GM12874 (cell line): ENCODE measurements at regions not wholly inside any gene's neighbourhood (a gene's known extent, or its start where the extent isn't known, plus 50 kb on each side); places are given as distances from the start of the nearest gene placed in this dataset.

Experiments
- TF ChIP-seq, protein P1 (sequence below): IDR thresholded peaks from 2 replicates; pipeline ENCODE4 v1.5.1; 2011; ENCODE audit warnings: low read depth, mild to moderate bottlenecking, control low read depth, low read length, moderate library complexity; ENCODE audit not compliant: insufficient read depth

DNA sequence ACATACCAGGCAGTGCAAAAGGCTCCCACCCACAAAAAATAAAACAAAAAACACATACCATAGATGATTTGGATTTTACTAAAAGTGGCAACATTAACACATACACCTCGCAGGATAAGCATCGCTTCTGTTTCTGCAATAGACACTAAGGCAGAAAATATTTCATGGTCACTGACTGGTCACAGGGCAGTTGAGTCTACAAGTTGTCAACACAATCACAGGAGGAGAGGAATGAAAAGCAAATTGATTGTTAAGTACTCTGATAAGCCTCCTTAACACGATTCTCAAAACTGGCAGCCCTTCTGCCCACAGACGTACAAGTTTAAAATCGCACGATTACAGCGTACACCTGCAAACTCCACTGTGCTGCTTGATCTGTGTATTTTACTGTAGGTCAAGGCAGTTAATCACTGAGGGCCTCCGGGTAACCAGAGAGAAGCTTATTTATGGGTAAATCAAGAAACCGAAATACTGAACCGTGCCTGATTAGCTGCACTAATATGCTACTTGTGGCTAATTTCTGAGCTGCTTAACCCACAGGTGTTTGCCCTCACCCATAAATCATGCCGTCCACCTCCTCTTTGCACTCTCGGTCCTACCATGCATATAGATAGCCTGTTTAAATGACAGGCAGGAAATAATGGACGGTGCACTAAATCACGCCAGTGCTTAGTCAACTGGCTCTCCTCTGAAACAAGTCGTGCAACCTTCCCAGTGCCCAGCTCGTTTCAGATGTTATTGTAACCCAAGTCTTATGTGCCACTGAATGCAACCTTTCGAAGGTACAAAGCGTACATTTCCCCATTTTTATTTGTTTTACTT lies 659.4 kb upstream of the ADAMTS16 start:
- TF ChIP-seq, protein P1, sequence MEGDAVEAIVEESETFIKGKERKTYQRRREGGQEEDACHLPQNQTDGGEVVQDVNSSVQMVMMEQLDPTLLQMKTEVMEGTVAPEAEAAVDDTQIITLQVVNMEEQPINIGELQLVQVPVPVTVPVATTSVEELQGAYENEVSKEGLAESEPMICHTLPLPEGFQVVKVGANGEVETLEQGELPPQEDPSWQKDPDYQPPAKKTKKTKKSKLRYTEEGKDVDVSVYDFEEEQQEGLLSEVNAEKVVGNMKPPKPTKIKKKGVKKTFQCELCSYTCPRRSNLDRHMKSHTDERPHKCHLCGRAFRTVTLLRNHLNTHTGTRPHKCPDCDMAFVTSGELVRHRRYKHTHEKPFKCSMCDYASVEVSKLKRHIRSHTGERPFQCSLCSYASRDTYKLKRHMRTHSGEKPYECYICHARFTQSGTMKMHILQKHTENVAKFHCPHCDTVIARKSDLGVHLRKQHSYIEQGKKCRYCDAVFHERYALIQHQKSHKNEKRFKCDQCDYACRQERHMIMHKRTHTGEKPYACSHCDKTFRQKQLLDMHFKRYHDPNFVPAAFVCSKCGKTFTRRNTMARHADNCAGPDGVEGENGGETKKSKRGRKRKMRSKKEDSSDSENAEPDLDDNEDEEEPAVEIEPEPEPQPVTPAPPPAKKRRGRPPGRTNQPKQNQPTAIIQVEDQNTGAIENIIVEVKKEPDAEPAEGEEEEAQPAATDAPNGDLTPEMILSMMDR, result no peak

DNA sequence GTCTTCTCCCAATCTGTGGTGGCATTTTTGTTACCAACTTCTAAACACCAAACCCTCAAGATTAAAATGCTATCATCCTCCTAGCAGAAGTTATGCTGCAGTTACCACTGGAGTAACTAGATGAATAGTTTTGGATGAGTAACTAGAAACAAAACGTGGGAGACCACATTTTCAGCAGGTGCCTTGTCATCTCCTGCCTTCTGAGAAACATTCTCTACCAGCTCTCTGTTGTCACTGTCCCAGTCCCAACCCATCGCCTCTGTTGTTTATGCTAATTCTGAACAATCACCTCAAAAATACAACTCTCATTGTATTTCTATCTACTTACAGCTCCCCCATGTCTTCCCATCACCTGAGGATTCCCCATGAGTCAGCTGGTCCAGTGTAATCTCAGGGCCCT lies 652.5 kb upstream of the ADAMTS16 start:
- TF ChIP-seq, protein P1, result no peak

DNA sequence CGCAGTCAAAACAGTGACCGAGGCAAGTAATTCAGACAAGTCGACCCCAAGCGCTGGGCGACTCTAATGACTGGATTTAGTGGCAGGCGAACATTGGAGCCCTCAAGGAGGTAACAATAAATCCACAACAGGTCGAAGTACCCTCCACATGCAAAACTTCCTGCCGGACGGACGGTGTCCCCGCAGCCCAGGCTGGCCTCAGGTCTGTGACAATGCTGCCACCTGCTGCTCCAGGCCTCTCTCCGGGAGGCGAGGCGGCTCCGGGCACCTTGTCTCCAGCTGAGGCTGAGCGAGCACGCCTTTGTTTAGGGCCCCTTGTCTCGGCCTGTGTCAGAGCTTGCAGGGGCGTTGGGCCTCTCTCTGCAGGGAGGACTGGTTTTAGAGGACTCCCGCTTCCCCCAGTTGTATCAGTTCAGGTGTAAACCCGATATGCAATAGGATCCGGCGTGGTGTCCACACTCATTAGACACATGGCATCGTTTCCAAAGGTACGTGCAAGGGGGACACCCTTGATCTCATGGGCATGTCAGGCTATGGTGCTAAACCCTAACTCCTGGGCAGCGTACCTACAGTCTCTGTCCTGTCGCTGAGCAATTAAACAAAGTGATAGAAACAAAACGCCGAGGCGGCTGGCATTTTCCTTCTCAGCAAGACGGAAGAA lies 628.0 kb upstream of the ADAMTS16 start:
- TF ChIP-seq, protein P1, result no peak

DNA sequence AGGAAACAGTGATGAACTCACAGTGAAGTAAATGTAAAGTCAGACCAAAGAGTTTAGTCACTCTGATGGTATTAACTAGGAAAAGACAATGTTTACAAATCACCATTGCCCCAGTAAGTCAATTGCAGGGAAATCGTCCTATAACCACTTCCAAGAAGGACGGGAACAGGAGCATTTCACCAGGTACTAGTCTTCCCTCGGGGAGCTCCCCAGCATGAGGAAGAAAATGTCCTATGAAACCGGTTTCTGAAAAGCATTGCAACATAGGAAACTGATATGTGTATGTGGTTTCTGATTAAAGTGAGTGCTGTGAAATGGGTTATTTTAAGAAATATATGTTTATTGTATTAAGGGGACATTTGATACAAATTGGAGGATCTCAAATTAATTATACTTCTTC lies 626.7 kb upstream of the ADAMTS16 start:
- TF ChIP-seq, protein P1, result no peak

DNA sequence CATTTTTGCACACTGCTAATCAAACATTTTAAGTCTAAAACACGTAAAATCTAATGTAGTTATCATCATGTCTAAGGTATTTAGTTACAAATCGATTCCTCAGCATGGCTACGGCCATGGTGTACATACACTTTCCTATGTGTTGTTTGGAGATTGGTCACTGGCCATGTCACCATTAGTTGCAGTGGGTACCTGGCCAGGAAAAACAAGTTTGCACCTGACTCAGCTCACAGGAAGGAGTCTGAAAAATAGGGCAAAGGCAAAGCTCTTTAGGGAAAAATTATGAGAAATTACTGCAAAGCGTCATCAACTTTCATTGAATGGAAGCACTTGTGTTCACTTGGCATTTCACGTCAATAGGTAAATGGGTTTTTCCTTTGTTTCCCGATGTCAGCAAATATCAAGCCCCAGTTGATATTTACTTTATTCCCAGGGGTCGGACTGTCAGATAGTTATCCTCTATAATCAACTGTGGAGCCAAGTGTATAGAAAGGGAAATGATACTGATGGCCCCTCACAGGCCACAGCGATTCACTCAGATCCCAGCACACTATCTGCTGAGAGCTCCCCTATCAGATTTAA lies 626.0 kb upstream of the ADAMTS16 start:
- TF ChIP-seq, protein P1, result no peak

DNA sequence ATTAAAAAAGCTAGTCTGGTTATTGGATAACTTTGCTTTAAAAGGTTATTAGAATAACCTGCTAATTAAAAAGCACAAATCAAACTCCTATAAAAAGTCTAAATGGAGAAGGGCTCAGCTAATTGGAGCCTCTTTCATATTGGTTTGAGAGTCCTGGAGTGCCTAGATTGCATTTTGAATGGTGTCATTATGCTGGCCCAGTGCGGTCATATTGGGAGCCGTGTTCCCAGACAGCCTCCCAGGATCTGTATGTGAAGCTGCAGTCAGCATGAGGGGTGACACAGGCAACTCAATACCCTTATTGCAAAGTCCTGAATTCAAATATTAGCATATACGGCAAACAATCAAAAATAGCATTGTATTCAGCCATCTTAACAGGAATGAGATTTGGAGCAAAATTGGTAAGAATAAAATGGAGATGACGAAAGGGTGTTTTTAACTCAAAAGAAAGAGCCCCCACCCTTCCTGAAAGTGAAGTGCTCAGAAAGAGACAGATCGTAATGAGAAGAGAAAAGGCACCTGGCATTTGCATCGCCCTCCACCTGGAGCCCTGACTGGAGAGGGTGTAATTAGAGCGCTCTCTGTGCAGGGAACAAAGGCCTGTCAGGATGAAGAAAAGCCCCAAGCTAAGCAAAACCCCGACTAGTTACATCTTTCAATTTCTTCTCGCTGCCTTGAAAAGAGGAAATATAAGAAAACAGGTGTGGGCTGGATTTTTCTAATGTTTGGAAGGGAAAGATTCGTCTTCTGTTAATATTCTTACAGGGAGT lies 621.0 kb upstream of the ADAMTS16 start:
- TF ChIP-seq, protein P1, result no peak

DNA sequence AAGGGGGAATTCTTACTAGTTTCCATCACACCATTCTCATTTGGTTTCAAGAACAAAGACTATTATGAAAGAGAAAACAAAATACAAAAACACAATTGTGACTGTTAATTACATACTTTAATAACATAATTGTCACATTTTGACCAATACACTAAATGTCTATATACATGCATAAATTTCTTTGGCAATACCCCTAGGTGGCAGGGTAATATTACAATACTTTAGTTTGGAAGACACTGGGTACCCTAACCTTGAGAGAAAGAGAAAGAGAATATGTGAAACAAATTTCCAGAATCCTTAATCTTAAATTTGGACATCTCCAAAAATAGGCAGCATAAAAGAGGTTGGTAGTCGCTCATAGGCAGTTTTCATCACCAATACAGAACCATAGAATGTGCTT lies 619.6 kb upstream of the ADAMTS16 start:
- TF ChIP-seq, protein P1, result no peak
